ENCODE measurements at regions not wholly inside any gene's neighbourhood (a gene's known extent, or its start where the extent isn't known, plus 50 kb on each side); places are given as distances from the start of the nearest gene placed in this dataset.

- Histone ChIP-seq H2AFZ (ENCODE audit: insufficient read depth, low read depth, low read length, poor library complexity, severe bottlenecking) (no peak overlapping the region), H3K36me3 (replicated peaks in 1 of 2; ENCODE audit: control extremely low read depth in 1 of 2, control insufficient read depth in 1 of 2, extremely low read depth in 1 of 2, insufficient read depth in 2 of 2, low read length in 1 of 2) (no peaks in the 10 kb centered on the region), H3K9ac (ENCODE audit: low read length) (no peak overlapping the region), H3K27me3 (replicated peaks in 1 of 4; ENCODE audit: control extremely low read depth in 1 of 4, control insufficient read depth in 3 of 4, insufficient read depth in 4 of 4, low read length in 3 of 4) (no peaks in the 10 kb centered on the region), H3K9me3 (ENCODE audit: control extremely low read depth in 1 of 3, control insufficient read depth in 2 of 3, insufficient read depth in 1 of 3, low read length in 2 of 3) (no peaks in the 10 kb centered on the region), H3K27ac (ENCODE audit: low read length in 2 of 2) (no peak overlapping the region), H3K4me1 (ENCODE audit: control insufficient read depth in 2 of 2, insufficient read depth in 2 of 2, low read length in 2 of 2) (no peaks in the 10 kb centered on the region), H3K4me2 (replicated peaks; ENCODE audit: low read depth, low read length, poor library complexity, severe bottlenecking) (no peak overlapping the region), H3K4me3 (ENCODE audit: control extremely low read depth in 1 of 5, extremely low read depth in 1 of 5, insufficient read depth in 1 of 5, low read depth in 2 of 5, low read length in 4 of 5) (no peak overlapping the region), H3K79me2 (ENCODE audit: control insufficient read depth, insufficient read depth, low read length) (no peaks in the 10 kb centered on the region), H4K20me1 (ENCODE audit: control insufficient read depth, insufficient read depth, low read length, poor library complexity, severe bottlenecking) (no peaks in the 10 kb centered on the region)
- TF ChIP-seq CTCF (IDR thresholded peaks at IDR 0.05), result no peak
- WGBS (ENCODE audit: insufficient coverage), result no CpG with 5 or more reads among the region's 2 CpGs
- Mint-ChIP-seq H3K4me1 (no peaks in the 10 kb centered on the region), H3K9me3 (ENCODE audit: insufficient read depth) (no peaks in the 10 kb centered on the region), H3K27ac (no peak overlapping the region), H3K27me3 (peaks cover 8% of the 10 kb centered on the region), H3K4me3 (no peak overlapping the region)
- DNase-seq, result no peak
- POLR2A ChIA-PET, result no interaction called here
- CTCF ChIA-PET, result interaction anchor here (1.1 kb wide), 1 partner anchor 10 kb away, joined by 3 read pairs; no protein-coding TSS in a partner anchor
- no peak for ATAC-seq (ENCODE audit: low read depth)
- intact Hi-C loops (cut with micrococcal nuclease), result no loop called here
These were observed 241.2 kb downstream of the OGFRL1 start for GRCh38 chr6:71529769-71530168.

- no peak overlapping the region for H3K27ac Mint-ChIP-seq
- Histone ChIP-seq H3K27ac (ENCODE audit: low read length in 2 of 2) (no peak overlapping the region), H3K79me2 (ENCODE audit: control insufficient read depth, insufficient read depth, low read length) (no peaks in the 10 kb centered on the region), H3K9ac (ENCODE audit: low read length) (no peak overlapping the region), H3K4me2 (replicated peaks; ENCODE audit: low read depth, low read length, poor library complexity, severe bottlenecking) (no peak overlapping the region), H3K4me3 (ENCODE audit: control extremely low read depth in 1 of 5, extremely low read depth in 1 of 5, insufficient read depth in 1 of 5, low read depth in 2 of 5, low read length in 4 of 5) (no peak overlapping the region), H3K36me3 (replicated peaks in 1 of 2; ENCODE audit: control extremely low read depth in 1 of 2, control insufficient read depth in 1 of 2, extremely low read depth in 1 of 2, insufficient read depth in 2 of 2, low read length in 1 of 2) (no peaks in the 10 kb centered on the region), H3K9me3 (ENCODE audit: control extremely low read depth in 1 of 3, control insufficient read depth in 2 of 3, insufficient read depth in 1 of 3, low read length in 2 of 3) (no peaks in the 10 kb centered on the region), H3K27me3 (replicated peaks in 1 of 4; ENCODE audit: control extremely low read depth in 1 of 4, control insufficient read depth in 3 of 4, insufficient read depth in 4 of 4, low read length in 3 of 4) (no peaks in the 10 kb centered on the region), H4K20me1 (ENCODE audit: control insufficient read depth, insufficient read depth, low read length, poor library complexity, severe bottlenecking) (no peaks in the 10 kb centered on the region), H2AFZ (ENCODE audit: insufficient read depth, low read depth, low read length, poor library complexity, severe bottlenecking) (no peak overlapping the region), H3K4me1 (ENCODE audit: control insufficient read depth in 2 of 2, insufficient read depth in 2 of 2, low read length in 2 of 2) (no peaks in the 10 kb centered on the region)
- ChIA-PET CTCF (interaction anchor here (0.9 to 1.5 kb wide), 6 partner anchors 9 to 71 kb away, joined by 3 to 5 read pairs (median 3); no protein-coding TSS in a partner anchor), POLR2A (no interaction called here)
- intact Hi-C loops (cut with micrococcal nuclease), result no loop called here
- H3K9me3 Mint-ChIP-seq (ENCODE audit: insufficient read depth), result no peaks in the 10 kb centered on the region
- TF ChIP-seq CTCF (IDR thresholded peaks at IDR 0.05) (no peak), EZH2 (IDR thresholded peaks at IDR 0.05; ENCODE audit: borderline replicate concordance, insufficient read depth, low read depth, low read length, poor library complexity, severe bottlenecking) (no peak)
- ATAC-seq (ENCODE audit: low read depth) (no peak), DNase-seq (no peak)
- H3K27me3 Mint-ChIP-seq, result peaks cover 8% of the 10 kb centered on the region
- no peaks in the 10 kb centered on the region for H3K4me1 Mint-ChIP-seq
- H3K4me3 Mint-ChIP-seq, result no peak overlapping the region
These were observed 242.4 kb downstream of the OGFRL1 start for GRCh38 chr6:71531006-71531405.
